Loucy (cell line): ENCODE measurements at regions not wholly inside any gene's neighbourhood (a gene's known extent, or its start where the extent isn't known, plus 50 kb on each side); places are given as distances from the start of the nearest gene placed in this dataset.

Experiments used
- EZH2phosphoT487 ChIP-seq: fragments of 200-600 bp; IDR thresholded peaks from 2 replicates; pipeline ENCODE4 v1.6.1; 2018; ENCODE audit warnings: antibody characterized with exemption, mild to moderate bottlenecking, moderate library complexity, borderline replicate concordance
- TF ChIP-seq, protein P1 (sequence below): fragments of 200-600 bp; sonication (generic); conservative IDR thresholded peaks from 2 replicates; pipeline ENCODE4 v1.5.1; 2014; ENCODE audit warnings: mild to moderate bottlenecking, antibody characterized with exemption, low read length

DNA sequence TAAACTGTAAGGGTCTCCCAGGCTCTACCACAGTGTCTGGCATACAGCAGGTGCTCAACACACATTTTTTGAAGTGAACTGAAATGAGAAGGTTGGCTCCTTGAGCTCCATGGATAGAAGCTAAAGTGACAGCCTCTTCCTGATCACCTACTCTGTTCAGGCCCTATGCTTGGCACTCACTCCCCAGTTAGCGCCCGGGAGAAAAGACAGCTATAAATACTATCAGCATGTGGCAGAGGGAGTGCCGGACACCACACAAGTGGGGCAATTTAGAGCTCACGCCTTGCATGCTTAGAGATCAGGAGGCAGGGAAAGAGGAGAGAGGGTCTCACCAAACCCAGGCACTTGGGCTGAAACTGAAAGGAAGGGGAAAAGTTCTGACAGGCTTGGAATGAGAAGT, 195.5 kb downstream of the BUD13 start:
- TF ChIP-seq, protein P1, sequence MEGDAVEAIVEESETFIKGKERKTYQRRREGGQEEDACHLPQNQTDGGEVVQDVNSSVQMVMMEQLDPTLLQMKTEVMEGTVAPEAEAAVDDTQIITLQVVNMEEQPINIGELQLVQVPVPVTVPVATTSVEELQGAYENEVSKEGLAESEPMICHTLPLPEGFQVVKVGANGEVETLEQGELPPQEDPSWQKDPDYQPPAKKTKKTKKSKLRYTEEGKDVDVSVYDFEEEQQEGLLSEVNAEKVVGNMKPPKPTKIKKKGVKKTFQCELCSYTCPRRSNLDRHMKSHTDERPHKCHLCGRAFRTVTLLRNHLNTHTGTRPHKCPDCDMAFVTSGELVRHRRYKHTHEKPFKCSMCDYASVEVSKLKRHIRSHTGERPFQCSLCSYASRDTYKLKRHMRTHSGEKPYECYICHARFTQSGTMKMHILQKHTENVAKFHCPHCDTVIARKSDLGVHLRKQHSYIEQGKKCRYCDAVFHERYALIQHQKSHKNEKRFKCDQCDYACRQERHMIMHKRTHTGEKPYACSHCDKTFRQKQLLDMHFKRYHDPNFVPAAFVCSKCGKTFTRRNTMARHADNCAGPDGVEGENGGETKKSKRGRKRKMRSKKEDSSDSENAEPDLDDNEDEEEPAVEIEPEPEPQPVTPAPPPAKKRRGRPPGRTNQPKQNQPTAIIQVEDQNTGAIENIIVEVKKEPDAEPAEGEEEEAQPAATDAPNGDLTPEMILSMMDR, result no peak
- no peak for TF ChIP-seq EZH2phosphoT487
